K562 (cell line): ENCODE measurements at regions not wholly inside any gene's neighbourhood (a gene's known extent, or its start where the extent isn't known, plus 50 kb on each side); places are given as distances from the start of the nearest gene placed in this dataset.

Experiments used
- CBFB ChIP-seq: sonication (generic); formaldehyde crosslinking; IDR thresholded peaks from 2 replicates; pipeline ENCODE4 v1.4.0; 2020; ENCODE audit warnings: mild to moderate bottlenecking, missing genetic modification reagents
- CBX5 ChIP-seq: IDR thresholded peaks from 2 replicates; pipeline ENCODE4 v1.6.1; 2014; ENCODE audit warnings: low read depth, borderline replicate concordance
- CEBPG ChIP-seq, 3 experiments: fragments of 200-800 bp in 1 of 3; sonication (Bioruptor generic) in 1 of 3; sonication (generic) in 1 of 3; formaldehyde crosslinking in 1 of 3; IDR thresholded peaks in 2 of 3; conservative IDR thresholded peaks in 1 of 3; 2 replicates each; pipeline versions ENCODE4 v1.6.1 to v1.8.0; 2016 to 2022; ENCODE audit warnings: missing compliant biosample characterization in 2 of 3, missing genetic modification characterization in 2 of 3, mild to moderate bottlenecking in 1 of 3, missing genetic modification reagents in 1 of 3
- E2F3 ChIP-seq: fragments of 250-450 bp; sonication (Bioruptor Pico); IDR thresholded peaks from 2 replicates; pipeline ENCODE4 v1.4.0; 2020; ENCODE audit warnings: mild to moderate bottlenecking
- ETS2 ChIP-seq: IDR thresholded peaks from 2 replicates; pipeline ENCODE4 v1.6.1; 2016; ENCODE audit warnings: borderline replicate concordance, missing genetic modification characterization, mild to moderate bottlenecking, moderate library complexity, missing compliant biosample characterization; ENCODE audit not compliant: poor library complexity, severe bottlenecking
- FOXK1 ChIP-seq: sonication (generic); formaldehyde crosslinking; IDR thresholded peaks from 2 replicates; pipeline ENCODE4 v1.8.0; 2022; ENCODE audit warnings: missing genetic modification reagents, mild to moderate bottlenecking, borderline replicate concordance
- FOXK2 ChIP-seq, 2 experiments: fragments of 450-650 bp; IDR thresholded peaks in 1 of 2; conservative IDR thresholded peaks in 1 of 2; 2 replicates each; pipeline ENCODE4 v1.6.1; 2016; ENCODE audit warnings: low read depth in 2 of 2, mild to moderate bottlenecking in 1 of 2
- MTA2 ChIP-seq: fragments of 450-650 bp; IDR thresholded peaks from 2 replicates; pipeline ENCODE4 v1.6.1; 2016; ENCODE audit warnings: low read depth
- NR2F6 ChIP-seq: fragments of 450-650 bp; formaldehyde crosslinking; IDR thresholded peaks from 2 replicates; pipeline ENCODE4 v1.4.0; 2020; ENCODE audit warnings: mild to moderate bottlenecking
- POLR2A ChIP-seq: fragments of 450-650 bp; conservative IDR thresholded peaks from 2 replicates; pipeline ENCODE4 v1.6.1; 2016
- SMARCE1 ChIP-seq: fragments of 450-650 bp; IDR thresholded peaks from 2 replicates; pipeline ENCODE4 v1.7.1; 2016; ENCODE audit warnings: mild to moderate bottlenecking
- SNIP1 ChIP-seq: fragments of 450-650 bp; IDR thresholded peaks from 2 replicates; pipeline ENCODE4 v1.7.1; 2017; ENCODE audit warnings: low read depth, mild to moderate bottlenecking
- SREBF1 ChIP-seq: fragments of 150-350 bp; IDR thresholded peaks from 2 replicates; pipeline ENCODE4 v1.6.1; 2014; ENCODE audit warnings: antibody characterized with exemption, low read depth, low read length, borderline replicate concordance
- TAF9B ChIP-seq: fragments of 450-650 bp; IDR thresholded peaks from 2 replicates; pipeline ENCODE4 v1.6.1; 2018; ENCODE audit warnings: mild to moderate bottlenecking; ENCODE audit not compliant: partially characterized antibody
- TRIM28 ChIP-seq: fragments of 450-650 bp; IDR thresholded peaks from 2 replicates; pipeline ENCODE4 v1.6.1; 2017
- ZKSCAN3 ChIP-seq: fragments of 250-450 bp; sonication (Bioruptor Pico); IDR thresholded peaks from 2 replicates; pipeline ENCODE4 v1.4.0; 2020
- ZNF311 ChIP-seq: fragments of 250-450 bp; sonication (Bioruptor Pico); IDR thresholded peaks from 2 replicates; pipeline ENCODE4 v1.4.0; 2020; ENCODE audit warnings: mild to moderate bottlenecking, moderate library complexity
- ZNF583 ChIP-seq: fragments of 250-450 bp; sonication (Bioruptor Pico); IDR thresholded peaks from 2 replicates; pipeline ENCODE4 v1.4.0; 2020
- ZNF655 ChIP-seq: fragments of 250-450 bp; sonication (Bioruptor Pico); IDR thresholded peaks from 2 replicates; pipeline ENCODE4 v1.5.0; 2021
- ZNF699 ChIP-seq: fragments of 250-450 bp; sonication (Bioruptor Pico); IDR thresholded peaks from 2 replicates; pipeline ENCODE4 v1.8.0; 2021; ENCODE audit warnings: mild to moderate bottlenecking, moderate library complexity; ENCODE audit not compliant: insufficient replicate concordance
- TF ChIP-seq, protein P1 (sequence below), 2 experiments: IDR thresholded peaks in 1 of 2; conservative IDR thresholded peaks in 1 of 2; 2 replicates each; pipeline ENCODE4 v1.6.1; 2016; ENCODE audit warnings: low read depth in 2 of 2, mild to moderate bottlenecking in 1 of 2, missing compliant biosample characterization in 1 of 2, missing genetic modification characterization in 1 of 2, moderate library complexity in 1 of 2
- TF ChIP-seq, protein P2 (sequence below), 2 experiments: fragments of 450-650 bp; IDR thresholded peaks; 2 replicates each; pipeline ENCODE4 v1.6.1; 2016
- TF ChIP-seq, protein P3 (sequence below): fragments of 250-450 bp; sonication (Bioruptor Pico); IDR thresholded peaks from 2 replicates; pipeline ENCODE4 v1.4.0; 2020; ENCODE audit warnings: mild to moderate bottlenecking

DNA sequence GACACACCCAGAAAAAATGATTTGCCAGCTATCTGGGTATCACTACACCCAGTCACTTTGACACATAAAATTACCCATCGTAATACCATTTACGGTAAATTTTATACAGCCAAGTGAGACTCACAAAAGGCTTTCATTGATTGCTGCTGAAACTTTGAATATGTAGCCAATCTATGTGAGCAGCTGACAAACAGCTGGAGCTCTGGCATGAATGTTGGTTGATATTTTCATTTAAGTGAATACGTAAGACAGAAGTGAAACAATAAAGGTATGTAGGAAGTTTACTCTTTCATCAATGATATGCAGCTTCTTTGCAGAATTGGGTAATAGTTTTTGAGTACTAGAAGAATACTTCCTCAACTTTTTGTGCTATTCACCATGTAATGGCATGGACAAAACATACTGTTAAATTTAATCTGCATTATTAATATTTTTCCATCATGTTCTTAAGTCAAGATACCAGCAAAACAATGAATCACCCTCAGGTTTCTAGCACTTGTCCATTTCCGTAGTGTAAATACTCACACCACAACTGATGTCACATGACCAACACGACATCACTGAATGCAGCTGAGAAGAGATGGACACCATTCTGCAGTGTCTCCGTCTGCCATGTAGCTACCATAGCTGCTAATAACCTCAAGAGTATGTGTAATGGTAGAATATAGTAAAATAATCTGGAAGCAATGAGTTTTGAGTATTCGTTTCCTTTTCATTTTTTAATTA, 205.9 kb upstream of the HES1 start (continued):
- no peak for TF ChIP-seq SREBF1
- 0 out of 2 replicates have a peak, but pooled peaks have one; percentile 45 for TF ChIP-seq ZNF311 (CRISPR knock-in tag)
- TF ChIP-seq MTA2 = no peak
- TF ChIP-seq TRIM28 = no peak
- no peak for TF ChIP-seq ZNF699 (CRISPR knock-in tag)
- no peak for TF ChIP-seq CEBPG (CRISPR knock-in tag; IDR thresholded peaks at IDR 0.05)
- TF ChIP-seq CEBPG (tag; conservative IDR thresholded peaks at IDR 0.05 in 1 of 2, IDR thresholded peaks at IDR 0.05 in 1 of 2) = peak in 1 of 2 experiments; percentile 22; a peak in 1 of 4 replicates
- TF ChIP-seq, protein P1, sequence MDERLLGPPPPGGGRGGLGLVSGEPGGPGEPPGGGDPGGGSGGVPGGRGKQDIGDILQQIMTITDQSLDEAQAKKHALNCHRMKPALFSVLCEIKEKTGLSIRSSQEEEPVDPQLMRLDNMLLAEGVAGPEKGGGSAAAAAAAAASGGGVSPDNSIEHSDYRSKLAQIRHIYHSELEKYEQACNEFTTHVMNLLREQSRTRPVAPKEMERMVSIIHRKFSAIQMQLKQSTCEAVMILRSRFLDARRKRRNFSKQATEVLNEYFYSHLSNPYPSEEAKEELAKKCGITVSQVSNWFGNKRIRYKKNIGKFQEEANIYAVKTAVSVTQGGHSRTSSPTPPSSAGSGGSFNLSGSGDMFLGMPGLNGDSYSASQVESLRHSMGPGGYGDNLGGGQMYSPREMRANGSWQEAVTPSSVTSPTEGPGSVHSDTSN (CRISPR knock-in tag; IDR thresholded peaks at IDR 0.05; ENCODE audit: low read depth) = no peak
- TF ChIP-seq, protein P1 (tag; conservative IDR thresholded peaks at IDR 0.05; ENCODE audit: low read depth) = no peak
- TF ChIP-seq SNIP1 = no peak
- TF ChIP-seq SMARCE1 = no peak
- TF ChIP-seq TAF9B = no peak
- no peak for TF ChIP-seq ZKSCAN3 (CRISPR knock-in tag)
- TF ChIP-seq ETS2 (tag) = no peak
- TF ChIP-seq CBFB (CRISPR knock-in tag) = no peak
- TF ChIP-seq E2F3 (CRISPR knock-in tag) = no peak
- TF ChIP-seq, protein P2, sequence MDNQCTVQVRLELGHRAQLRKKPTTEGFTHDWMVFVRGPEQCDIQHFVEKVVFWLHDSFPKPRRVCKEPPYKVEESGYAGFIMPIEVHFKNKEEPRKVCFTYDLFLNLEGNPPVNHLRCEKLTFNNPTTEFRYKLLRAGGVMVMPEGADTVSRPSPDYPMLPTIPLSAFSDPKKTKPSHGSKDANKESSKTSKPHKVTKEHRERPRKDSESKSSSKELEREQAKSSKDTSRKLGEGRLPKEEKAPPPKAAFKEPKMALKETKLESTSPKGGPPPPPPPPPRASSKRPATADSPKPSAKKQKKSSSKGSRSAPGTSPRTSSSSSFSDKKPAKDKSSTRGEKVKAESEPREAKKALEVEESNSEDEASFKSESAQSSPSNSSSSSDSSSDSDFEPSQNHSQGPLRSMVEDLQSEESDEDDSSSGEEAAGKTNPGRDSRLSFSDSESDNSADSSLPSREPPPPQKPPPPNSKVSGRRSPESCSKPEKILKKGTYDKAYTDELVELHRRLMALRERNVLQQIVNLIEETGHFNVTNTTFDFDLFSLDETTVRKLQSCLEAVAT (IDR thresholded peaks at IDR 0.05) = no peak
- no peak for TF ChIP-seq FOXK1 (CRISPR knock-in tag)
- no peak for TF ChIP-seq NR2F6
- TF ChIP-seq FOXK2 (conservative IDR thresholded peaks at IDR 0.05 in 1 of 2, IDR thresholded peaks at IDR 0.05 in 1 of 2; ENCODE audit: low read depth in 2 of 2) = no peak
- TF ChIP-seq ZNF583 = no peak
- no peak for TF ChIP-seq POLR2A
- TF ChIP-seq ZNF655 (CRISPR knock-in tag) = no peak
- no peak for TF ChIP-seq CBX5
- TF ChIP-seq, protein P3, sequence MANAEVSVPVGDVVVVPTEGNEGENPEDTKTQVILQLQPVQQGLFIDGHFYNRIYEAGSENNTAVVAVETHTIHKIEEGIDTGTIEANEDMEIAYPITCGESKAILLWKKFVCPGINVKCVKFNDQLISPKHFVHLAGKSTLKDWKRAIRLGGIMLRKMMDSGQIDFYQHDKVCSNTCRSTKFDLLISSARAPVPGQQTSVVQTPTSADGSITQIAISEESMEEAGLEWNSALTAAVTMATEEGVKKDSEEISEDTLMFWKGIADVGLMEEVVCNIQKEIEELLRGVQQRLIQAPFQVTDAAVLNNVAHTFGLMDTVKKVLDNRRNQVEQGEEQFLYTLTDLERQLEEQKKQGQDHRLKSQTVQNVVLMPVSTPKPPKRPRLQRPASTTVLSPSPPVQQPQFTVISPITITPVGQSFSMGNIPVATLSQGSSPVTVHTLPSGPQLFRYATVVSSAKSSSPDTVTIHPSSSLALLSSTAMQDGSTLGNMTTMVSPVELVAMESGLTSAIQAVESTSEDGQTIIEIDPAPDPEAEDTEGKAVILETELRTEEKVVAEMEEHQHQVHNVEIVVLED = no peak
